Endothelial cell of hepatic sinusoid (primary cell): ENCODE measurements at regions not wholly inside any gene's neighbourhood (a gene's known extent, or its start where the extent isn't known, plus 50 kb on each side); places are given as distances from the start of the nearest gene placed in this dataset.
"Not testable (repeated sequence)": the region's sequence is repeated elsewhere in the genome, so short reads cannot be mapped to it uniquely, and the experiment has no call there.

ENCODE experiments used
- in situ Hi-C: cut with HindIII; loops from 2 replicates; pipeline ENCODE4 v1.10.0; 2017; ENCODE audit warnings: low sequenced_read_pairs

DNA sequence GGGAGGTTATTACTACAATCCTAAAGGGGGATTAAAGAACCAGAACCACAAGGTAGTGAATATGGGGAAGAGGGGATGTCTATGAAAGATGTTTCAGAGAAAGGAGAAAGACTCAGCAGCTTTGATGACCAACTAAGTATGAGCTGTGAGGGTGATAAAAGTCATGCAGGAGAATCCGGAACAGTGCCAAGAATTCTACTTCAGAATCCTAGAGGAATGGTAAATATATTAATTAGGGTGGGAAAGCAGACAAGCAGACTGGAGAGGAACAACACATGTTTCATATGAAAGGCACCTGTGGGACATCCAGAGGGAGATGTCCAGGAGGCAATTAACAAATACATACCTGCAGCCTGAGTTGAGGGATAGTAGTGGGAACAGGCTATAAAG, 642.2 kb upstream of the DIPK2B start:
- in situ Hi-C loops: no loop called here

DNA sequence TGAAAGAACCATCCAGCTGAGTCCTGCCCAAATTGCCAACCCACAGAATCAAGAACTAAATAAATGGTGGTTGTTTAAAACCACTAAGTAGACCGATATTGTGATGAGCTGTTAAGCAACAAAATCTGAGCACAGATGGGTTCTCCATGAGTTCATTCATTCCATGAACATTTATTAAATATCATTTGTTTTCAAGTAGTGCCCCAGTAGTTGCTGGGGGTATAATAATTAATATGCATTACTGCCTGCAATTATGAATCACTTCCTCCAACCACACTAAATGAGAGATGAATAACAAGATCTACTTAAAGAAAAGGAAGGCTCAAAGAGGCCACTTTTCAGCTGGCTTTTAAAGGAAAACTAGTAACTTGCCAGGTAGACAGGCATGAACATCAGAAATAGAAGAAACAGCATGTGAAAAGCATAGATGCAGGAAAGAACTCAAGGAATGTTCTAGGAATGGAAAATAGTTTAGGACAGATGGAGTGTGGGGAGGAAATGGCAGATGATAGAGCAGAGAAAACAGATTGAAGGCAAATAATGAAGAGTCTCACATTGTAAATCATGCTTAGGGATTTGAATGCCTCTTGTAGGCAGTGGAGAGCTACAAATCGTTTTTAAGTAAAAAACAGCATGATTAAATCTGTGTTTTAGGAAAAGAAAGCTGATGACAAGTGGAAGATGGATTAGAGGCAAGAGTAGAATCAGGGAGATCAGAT, 641.7 kb upstream of the DIPK2B start:
- in situ Hi-C loops: no loop called here

DNA sequence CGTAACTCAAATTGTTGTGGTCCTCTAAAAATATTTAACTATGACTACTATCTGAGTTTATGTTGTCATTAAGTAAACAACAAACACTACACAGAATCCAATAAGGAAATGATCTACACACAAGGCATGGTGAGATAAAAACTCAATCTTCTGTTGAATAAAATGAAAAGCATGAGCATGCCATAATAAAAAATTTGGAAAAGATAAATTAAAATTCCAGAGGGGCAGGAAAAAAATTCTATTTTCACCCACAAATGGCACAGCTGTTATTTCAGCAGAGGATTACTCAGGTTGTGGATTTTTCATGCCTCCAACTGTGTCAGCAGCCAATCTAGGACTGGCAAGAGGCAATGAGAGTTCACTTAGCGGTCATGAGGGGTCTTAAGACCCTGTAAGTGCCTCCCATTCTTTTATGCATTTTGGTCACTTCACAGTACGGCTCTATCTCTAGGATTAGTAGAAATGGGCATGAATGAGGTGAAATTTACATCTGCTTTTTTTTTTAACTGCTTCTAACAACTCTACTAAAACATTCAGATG, 639.8 kb upstream of the DIPK2B start:
- in situ Hi-C loops: no loop called here

DNA sequence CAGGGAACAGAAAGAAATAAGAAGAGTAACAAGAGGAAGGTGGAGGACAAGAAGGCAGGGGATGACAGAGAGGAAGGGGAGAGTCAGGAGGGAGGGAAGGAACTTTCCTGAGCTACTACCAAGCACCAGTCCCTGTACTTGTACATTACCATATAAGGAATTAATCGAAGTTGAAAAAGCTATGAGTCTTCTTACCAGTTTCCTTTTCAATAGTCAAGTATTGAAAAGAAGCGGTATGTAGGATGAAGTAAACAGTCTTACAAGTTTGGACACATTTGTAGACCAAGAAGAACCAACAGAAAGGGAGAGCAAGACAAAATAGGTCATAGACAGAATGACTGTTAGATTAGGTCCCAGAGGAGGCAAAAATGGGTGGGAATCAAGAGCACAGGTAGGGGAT, 629.7 kb upstream of the DIPK2B start:
- in situ Hi-C loops: no loop called here

DNA sequence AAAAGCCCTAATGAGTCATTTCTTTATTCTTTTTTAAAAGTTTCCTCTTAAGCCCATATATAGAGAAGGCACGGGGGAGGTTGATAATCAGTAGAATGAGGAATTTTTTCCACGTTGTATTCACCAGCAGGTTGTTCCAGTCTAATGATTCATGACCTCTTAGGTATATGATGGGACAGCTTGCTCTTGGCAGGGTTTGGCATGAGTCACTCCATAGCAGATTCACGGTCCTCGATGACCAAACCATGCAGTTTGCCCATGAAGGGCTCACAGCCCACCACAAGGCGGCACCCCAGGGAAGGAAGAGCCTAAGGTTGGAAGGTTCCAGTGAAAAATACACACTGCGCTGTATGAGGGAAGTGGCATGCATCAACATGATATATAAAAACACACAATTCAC, 623.8 kb upstream of the DIPK2B start:
- in situ Hi-C loops: no loop called here

DNA sequence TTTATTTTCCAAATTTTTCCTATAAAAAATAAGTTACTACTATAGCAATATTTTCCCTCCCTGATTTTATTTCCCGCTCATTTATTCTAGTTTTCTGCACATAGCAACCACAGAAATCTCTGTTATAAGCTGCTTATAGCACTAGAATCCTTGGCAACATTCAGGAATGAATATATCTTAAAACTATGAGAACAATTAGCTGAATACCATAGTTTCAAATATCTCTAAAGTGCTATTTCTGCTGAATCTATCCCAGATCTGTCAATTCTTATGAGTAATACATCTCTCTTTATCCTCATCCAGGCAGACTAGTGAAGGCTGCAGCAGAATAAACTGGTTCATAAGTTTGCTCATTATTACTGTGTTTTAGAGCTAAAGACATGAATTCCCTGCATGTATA, 622.9 kb upstream of the DIPK2B start:
- in situ Hi-C loops: no loop called here

DNA sequence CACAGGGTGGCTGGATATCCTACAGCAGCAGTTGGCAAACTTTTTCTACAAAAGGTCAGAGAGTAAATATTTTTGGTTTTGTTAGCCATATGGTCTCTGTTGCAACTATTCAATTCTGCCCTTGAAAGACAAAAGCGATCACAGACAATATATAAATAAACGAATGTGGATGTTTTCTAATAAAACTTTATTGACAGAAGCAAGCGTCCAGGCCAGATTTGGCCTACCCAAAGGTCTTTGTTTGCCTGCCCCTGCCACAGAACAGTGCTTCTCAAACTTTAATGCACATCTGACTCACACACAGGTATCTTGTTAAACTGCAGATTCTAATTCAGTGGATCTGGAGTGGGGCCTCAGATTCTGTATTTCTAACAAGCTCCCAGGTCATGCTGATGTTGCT, 621.4 kb upstream of the DIPK2B start:
- in situ Hi-C loops: no loop called here

DNA sequence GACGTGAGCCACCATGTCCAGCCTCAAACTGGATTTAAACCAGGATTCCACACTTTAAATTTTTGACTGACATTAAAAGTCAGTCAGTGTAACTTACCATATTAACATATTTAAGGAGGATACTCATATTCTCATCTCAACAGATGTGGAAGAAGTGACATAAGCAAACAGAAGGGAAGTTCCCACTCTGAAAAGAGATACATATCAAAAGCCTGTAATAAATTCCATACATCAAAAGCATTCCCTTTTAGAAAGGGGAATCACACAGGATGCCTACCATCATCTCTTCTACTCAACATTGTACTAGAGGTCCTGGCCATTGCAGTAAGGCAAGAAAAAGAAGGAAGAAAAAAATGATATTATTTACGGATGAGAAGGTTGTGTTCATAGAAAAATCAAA, 618.2 kb upstream of the DIPK2B start:
- in situ Hi-C loops: no loop called here

DNA sequence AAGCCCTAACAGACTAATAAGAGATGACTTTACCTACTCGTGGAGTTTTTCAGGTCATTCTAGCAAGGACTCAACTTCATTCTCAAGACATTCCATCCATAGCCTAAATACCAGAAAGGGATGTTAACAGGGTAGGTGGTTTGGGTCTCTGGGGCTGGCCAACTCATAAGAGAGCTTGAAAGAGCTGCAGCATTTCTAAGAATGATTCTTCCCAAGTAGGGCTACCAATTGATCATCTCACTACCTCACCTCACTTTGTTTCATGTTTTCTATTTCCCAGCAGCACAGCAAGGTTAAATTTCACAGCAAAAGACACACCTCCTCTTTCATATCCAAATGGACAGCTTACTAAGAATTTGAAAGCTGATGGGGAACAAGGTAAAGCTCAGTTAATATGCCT, 614.8 kb upstream of the DIPK2B start:
- in situ Hi-C loops: no loop called here

DNA sequence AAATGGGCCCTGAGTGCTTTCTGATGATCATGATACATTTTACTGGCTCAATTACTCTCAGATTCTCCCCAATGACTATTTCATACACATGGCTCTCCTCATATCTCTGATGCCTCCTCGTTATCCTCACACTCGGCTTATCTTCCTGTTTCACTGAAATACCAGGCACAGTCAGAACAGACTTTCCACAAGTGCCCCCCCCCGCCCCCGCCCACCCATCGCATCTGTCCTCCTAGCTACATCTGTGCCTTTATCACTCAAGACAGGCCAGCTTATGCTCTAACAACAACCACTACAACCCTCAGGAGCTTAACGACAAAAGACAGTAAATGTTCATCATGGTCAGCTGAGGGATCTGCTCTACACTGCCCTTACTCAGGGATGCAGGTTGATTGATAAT, 610.6 kb upstream of the DIPK2B start:
- in situ Hi-C loops: no loop called here

DNA sequence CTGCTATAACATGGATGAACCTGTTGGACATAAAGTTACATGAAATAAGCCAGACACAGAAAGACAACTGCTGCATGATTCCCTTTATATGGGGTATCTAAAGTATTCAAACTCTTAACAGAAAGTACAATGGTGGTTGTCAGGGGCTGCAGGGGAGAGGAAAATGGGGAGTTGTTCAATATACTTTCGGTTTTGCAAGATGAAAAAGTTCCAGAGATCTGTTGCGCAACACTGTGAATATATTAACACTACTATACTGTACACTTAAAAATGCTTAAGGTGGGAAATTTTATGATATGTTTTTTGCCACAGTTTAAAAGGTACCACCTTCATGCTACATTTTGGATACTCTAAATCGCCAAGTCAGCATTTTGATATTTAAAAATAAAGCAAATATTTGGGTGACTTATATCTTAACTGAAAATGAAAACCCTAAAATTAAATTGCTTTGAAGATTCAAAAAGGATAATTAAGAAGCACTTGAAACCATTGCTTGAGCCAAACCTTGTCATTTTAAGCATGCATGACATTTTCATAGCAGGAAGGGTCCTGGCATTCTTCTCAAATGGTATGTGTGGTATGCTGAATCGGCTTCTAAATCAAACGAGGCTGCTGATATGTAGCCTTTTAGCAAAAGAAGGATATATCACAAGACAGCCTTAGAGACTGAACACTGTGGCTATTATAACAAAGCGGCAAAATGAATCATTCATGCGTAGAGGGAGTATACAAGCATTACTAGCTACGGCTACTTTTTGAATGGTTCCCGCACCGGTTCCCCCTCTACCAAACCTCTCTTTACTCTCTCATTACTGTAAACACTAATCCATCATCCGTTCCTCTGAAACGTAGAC, 607.1 kb upstream of the DIPK2B start:
- in situ Hi-C loops: no loop called here

DNA sequence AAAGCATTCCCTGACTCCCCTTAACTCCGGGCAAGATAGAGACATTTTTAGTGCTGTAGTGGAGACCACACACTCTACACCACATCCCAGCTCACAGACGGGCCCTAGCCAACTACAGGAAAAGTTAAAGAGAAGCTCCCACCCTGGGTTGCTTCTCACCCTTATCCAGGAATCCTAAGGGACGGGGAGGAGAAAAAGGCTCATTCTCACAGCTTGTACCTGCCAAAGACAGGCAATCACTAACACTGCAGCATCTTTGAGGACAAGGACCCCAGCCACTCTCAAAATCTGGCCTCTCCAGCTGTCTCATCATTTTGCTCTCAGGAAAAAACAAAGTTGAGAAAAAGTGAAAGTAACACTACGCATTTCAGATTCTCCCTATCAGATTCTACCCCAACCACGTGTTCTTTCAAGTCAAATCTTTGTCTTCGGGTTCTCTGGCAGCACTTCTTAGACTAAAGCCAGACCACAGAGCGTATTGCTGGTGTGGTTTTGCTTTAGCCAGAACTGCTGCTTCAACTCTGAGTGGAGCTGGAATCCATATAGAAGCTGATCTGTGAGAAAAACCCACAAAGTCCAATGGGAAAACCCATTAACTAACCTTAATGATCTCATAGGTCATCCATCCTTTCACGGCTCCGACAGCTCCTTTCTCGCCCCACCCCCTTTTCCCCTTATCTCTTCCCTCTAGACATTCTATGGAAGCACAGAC, 605.9 kb upstream of the DIPK2B start:
- in situ Hi-C loops: no loop called here

DNA sequence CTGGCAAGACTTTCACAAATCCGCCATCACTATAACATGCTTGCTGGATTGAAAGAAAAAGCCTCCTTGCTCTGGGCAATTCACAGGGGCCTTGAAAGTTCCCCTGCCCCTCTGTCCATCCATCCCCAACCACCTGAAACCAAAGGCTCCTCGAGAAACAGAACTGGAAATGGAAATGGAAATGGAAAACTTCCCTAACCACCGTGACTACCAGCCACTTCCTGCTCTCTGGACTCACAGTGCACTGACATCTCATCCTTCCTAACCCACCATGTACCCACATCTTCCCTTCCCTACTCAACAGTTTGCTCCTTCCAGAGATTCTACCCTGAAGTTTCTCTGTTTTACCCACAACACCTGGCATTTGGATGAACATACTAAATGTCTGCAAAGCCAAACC, 603.6 kb upstream of the DIPK2B start:
- in situ Hi-C loops: no loop called here

DNA sequence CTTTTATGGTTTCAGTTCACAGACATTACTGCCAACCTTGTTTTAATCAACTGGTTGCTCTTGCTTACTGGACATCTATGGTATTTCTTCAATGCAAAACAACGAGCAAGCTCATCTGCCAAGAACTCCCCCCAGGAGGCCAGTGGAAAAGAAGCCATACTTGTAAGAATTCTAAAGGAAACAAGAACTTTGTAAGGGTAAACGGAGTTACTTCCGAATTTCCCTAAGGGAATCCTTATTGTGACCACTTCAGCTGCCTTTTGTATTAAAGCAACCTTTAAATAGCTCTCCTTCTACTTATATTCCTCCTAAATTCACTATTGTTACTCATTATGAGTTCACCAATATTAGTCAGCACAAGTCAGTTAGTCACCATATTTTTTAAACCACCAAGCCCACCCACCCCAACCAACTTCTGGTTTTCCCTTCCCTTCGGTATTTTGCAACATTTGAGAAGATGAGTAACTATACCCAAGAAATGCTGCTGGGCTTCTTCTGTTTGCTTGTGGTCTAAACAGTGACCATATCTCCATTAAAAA, 602.8 kb upstream of the DIPK2B start:
- in situ Hi-C loops: no loop called here

DNA sequence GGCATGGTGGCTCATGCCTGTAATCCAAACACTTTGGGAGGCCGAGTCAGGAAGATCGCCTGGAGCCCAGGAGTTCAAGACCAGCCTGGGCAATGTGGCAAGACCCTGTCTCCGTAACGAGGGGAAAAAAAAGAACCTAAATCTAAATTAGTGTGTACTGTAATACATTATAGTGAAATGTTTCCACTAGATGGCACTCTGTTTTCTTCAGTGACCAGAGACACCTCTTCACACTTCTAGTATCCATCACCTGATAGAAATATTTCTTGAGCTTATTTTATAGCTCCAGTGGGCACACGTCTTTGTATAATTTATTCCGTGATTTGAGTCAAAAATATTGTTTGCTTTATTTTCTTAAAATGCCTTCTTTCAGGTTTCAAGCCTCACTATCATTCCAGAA, 600.9 kb upstream of the DIPK2B start:
- in situ Hi-C loops: no loop called here

DNA sequence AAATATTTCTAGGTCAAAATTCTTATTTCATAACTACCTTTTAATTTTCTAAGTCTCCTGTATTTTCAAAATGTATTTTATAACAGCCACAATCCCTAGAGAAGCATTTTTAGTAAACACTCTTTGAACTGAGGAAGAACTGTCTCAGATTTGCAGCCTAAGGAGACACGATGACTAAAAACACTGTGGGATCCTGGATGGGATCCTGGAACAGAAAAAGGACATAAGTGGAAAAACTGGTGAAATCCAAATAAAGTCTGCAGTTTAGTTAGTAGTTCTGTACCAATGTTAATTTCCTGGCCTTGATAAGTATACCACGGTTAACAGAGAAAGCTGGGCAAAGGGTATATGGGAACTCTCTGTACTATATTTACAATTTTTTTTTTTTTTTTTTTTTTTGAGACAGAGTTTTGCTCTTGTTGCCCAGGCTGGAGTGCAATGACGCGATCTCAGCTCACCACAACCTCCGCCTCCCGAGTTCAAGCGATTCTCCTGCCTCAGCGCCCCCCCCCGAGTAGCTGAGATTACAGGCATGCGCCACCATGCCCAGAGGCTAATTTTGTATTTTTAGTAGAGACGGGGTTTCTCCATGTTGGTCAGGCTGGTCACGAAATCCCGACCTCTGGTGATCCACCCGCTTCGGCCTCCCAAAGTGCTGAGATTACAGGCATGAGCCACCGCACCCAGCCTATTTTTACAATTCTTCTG, 600.2 kb upstream of the DIPK2B start:
- in situ Hi-C loops: not testable (repeated sequence)

DNA sequence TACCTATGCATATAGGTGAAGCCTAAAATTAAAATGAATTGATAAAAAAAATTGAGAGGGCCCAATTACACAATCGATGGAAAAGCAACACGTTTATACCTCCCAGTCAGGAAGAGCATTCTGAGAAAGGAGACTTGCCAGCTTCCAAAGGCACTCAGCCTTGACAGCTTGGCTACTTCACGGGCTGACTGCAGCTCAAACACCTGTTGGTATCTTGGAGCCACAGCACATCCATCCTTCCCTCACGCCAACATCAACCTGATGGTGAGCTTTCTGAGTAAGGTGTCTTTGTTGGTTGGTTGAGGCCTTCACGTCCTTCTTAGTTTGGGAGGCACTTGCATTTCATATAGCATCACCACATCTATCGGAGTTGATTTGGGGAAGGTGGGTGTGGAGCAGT, 598.9 kb upstream of the DIPK2B start:
- in situ Hi-C loops: no loop called here

DNA sequence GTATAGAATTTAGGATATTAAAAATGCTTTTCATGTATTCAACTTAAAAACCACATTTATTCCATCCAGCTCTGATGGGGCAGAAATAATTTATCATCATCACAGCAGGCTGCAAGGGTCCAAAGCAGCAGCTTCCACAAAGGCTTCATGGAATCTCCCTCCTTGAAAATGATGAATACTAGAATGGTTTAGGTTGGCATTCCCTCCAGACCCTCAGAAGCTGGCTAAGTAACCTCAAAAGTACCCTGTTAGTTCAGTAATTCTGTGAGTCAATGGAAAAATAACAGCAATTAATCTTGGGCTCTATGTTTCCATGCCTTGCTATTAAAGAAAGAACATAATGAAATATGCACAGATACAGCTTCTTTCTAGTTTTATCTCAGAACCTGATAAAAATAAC, 594.9 kb upstream of the DIPK2B start:
- in situ Hi-C loops: no loop called here

DNA sequence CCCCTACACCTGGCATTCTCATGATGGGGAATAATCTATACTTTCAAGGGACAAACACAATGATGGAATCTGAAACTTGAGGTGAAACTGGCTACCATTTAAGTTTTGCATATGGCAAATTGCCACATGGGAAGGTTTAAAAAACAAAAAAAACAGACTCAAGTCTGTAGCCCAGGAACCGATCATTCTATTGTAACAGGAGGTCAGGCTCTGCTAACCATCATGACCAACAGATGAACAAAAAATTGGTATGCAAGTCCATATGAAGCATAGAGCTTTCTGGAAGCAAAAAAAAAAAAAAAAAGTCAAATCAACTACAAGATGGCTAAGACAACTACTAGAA, 594.3 kb upstream of the DIPK2B start:
- in situ Hi-C loops: no loop called here

DNA sequence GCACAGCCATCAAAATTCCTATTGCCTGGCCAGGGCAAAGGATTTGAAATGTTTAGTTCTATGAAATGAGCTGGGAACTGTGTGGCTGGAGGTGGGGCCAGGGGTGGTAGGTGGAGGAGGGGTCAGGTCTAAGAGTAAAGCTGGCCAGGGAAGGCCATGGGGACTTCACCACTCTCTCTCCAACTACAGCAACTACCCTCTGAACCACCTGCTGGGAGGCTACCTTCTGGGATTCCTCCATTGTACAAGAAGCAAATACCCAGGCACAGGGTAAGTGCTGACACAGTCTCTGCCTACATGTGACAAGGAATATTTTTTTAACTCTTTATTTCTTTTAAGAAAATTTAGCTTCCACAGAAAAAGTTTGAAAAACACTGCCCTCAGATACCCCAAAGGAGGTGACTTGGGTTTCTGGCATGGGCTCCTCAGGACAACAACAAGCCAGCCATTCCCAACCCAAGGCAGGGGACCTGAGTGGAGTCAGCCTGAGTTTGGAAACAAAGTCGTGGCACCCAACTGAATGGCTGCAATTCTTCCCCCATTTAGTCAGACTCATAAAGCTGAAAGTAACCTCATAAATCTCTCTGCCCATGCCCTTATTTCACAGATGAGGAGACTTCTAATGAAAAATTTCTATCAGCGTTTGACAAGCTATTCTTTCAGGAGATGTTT, 593.8 kb upstream of the DIPK2B start:
- in situ Hi-C loops: no loop called here
